HEK293T (cell line): ENCODE measurements at regions not wholly inside any gene's neighbourhood (a gene's known extent, or its start where the extent isn't known, plus 50 kb on each side); places are given as distances from the start of the nearest gene placed in this dataset.
"Not testable (repeated sequence)": the region's sequence is repeated elsewhere in the genome, so short reads cannot be mapped to it uniquely, and the experiment has no call there.

ENCODE experiments used
- CTCF ChIA-PET: fragments of 350-600 bp; formaldehyde crosslinking; extraction: SDS; loops from one replicate; lab custom pipeline; 2021; ENCODE audit warnings: antibody characterized with exemption, inconsistent platforms; lab: Yijun Ruan, JAX
- POLR2A ChIA-PET: fragments of 350-600 bp; formaldehyde crosslinking; extraction: SDS; loops from one replicate; lab custom pipeline; 2020; ENCODE audit warnings: antibody characterized with exemption, inconsistent platforms; lab: Yijun Ruan, JAX
- DNase-seq: peaks from one replicate; pipeline ENCODE4 v3.0.0; 2012; ENCODE audit warnings: mixed read lengths; ENCODE audit errors: extremely low spot score
- ARNT ChIP-seq: fragments of 450-650 bp; IDR thresholded peaks from 2 replicates; pipeline ENCODE4 v1.6.1; 2017; ENCODE audit warnings: mild to moderate bottlenecking
- BHLHE40 ChIP-seq: fragments of 450-650 bp; IDR thresholded peaks from 2 replicates; pipeline ENCODE4 v1.6.1; 2016; ENCODE audit warnings: mild to moderate bottlenecking, moderate library complexity, borderline replicate concordance
- CTBP1 ChIP-seq: fragments of 450-650 bp; IDR thresholded peaks from 2 replicates; pipeline ENCODE4 v1.6.1; 2016; ENCODE audit warnings: borderline replicate concordance
- ELF4 ChIP-seq: fragments of 450-650 bp; IDR thresholded peaks from 2 replicates; pipeline ENCODE4 v1.6.1; 2017; ENCODE audit warnings: antibody characterized with exemption
- FOXA1 ChIP-seq: fragments of 450-650 bp; IDR thresholded peaks from 2 replicates; pipeline ENCODE4 v1.6.1; 2016; ENCODE audit warnings: mild to moderate bottlenecking
- FOXK2 ChIP-seq: fragments of 450-650 bp; IDR thresholded peaks from 2 replicates; pipeline ENCODE4 v1.6.1; 2016; ENCODE audit warnings: mild to moderate bottlenecking
- FOXM1 ChIP-seq: fragments of 450-650 bp; IDR thresholded peaks from 2 replicates; pipeline ENCODE4 v1.6.1; 2017; ENCODE audit warnings: mild to moderate bottlenecking, borderline replicate concordance
- HDGF ChIP-seq: fragments of 450-650 bp; IDR thresholded peaks from 2 replicates; pipeline ENCODE4 v1.6.1; 2017; ENCODE audit warnings: antibody characterized with exemption, borderline replicate concordance
- L3MBTL2 ChIP-seq: fragments of 450-650 bp; conservative IDR thresholded peaks from 2 replicates; pipeline ENCODE4 v1.6.1; 2016; ENCODE audit warnings: mild to moderate bottlenecking
- LEF1 ChIP-seq: fragments of 450-650 bp; IDR thresholded peaks from 2 replicates; pipeline ENCODE4 v1.6.1; 2017; ENCODE audit warnings: mild to moderate bottlenecking, borderline replicate concordance
- NFRKB ChIP-seq: fragments of 450-650 bp; IDR thresholded peaks from 2 replicates; pipeline ENCODE4 v1.6.1; 2016; ENCODE audit warnings: mild to moderate bottlenecking, moderate library complexity
- PKNOX1 ChIP-seq: fragments of 450-650 bp; IDR thresholded peaks from 2 replicates; pipeline ENCODE4 v1.6.1; 2016
- SP1 ChIP-seq: fragments of 450-650 bp; IDR thresholded peaks from 2 replicates; pipeline ENCODE4 v1.6.1; 2017
- SUZ12 ChIP-seq: fragments of 450-650 bp; IDR thresholded peaks from 2 replicates; pipeline ENCODE4 v1.6.1; 2016; ENCODE audit warnings: mild to moderate bottlenecking
- TARDBP ChIP-seq: fragments of 450-650 bp; IDR thresholded peaks from 2 replicates; pipeline ENCODE4 v1.6.1; 2016
- ZNF384 ChIP-seq: fragments of 450-650 bp; IDR thresholded peaks from 2 replicates; pipeline ENCODE4 v1.6.1; 2016

GRCh38 chr9:126166866-126167265 lies 159.8 kb upstream of the MVB12B start:
- ChIA-PET POLR2A (no interaction called here), CTCF (no interaction called here)
- DNase-seq: no peak
- TF ChIP-seq ARNT: no peak
- TF ChIP-seq NFRKB: no peak
- no peak for TF ChIP-seq LEF1
- TF ChIP-seq CTBP1: no peak
- no peak for TF ChIP-seq ELF4
- TF ChIP-seq FOXA1: no peak

GRCh38 chr9:126169736-126170135 lies 156.9 kb upstream of the MVB12B start:
- ChIA-PET POLR2A (no interaction called here), CTCF (no interaction called here)
- DNase-seq: peak; percentile 4
- no peak for TF ChIP-seq ARNT
- no peak for TF ChIP-seq L3MBTL2
- TF ChIP-seq BHLHE40: no peak
- no peak for TF ChIP-seq TARDBP
- no peak for TF ChIP-seq FOXA1
- no peak for TF ChIP-seq PKNOX1
- TF ChIP-seq SP1: no peak

GRCh38 chr9:126170286-126170823 lies 156.3 kb upstream of the MVB12B start:
- CTCF ChIA-PET: no interaction called here
- POLR2A ChIA-PET: no interaction called here
- peak; percentile 3 for DNase-seq
- TF ChIP-seq ELF4: no peak

- POLR2A ChIA-PET: interaction anchor here (0.7 kb wide), 1 partner anchor 261 kb away, joined by 3 read pairs; no protein-coding TSS in a partner anchor
- TF ChIP-seq FOXK2 (no peak), NFRKB (no peak)
- CTCF ChIA-PET: no interaction called here
- no peak for DNase-seq
Observed at GRCh38 chr9:126171641-126172040, 155.0 kb upstream of the MVB12B start.

GRCh38 chr9:126173401-126173800 lies 153.2 kb upstream of the MVB12B start:
- ChIA-PET POLR2A (no interaction called here), CTCF (no interaction called here)
- no peak for DNase-seq
- no peak for TF ChIP-seq LEF1

GRCh38 chr9:126173929-126174328 lies 152.7 kb upstream of the MVB12B start:
- ChIA-PET CTCF (no interaction called here), POLR2A (no interaction called here)
- DNase-seq: no peak
- no peak for TF ChIP-seq L3MBTL2
- TF ChIP-seq CTBP1: no peak
- TF ChIP-seq SUZ12: no peak
- TF ChIP-seq ZNF384: no peak
- TF ChIP-seq FOXK2: no peak
- TF ChIP-seq FOXM1: no peak
- TF ChIP-seq BHLHE40: no peak
- TF ChIP-seq SP1: no peak

GRCh38 chr9:126183266-126183665 lies 143.4 kb upstream of the MVB12B start:
- CTCF ChIA-PET: no interaction called here
- no peak for TF ChIP-seq PKNOX1
- TF ChIP-seq SUZ12: no peak
- no peak for TF ChIP-seq CTBP1
- TF ChIP-seq ZNF384: no peak
- TF ChIP-seq LEF1: no peak
- no peak for TF ChIP-seq L3MBTL2
- no peak for TF ChIP-seq NFRKB
- TF ChIP-seq BHLHE40: no peak
- no peak for TF ChIP-seq TARDBP
- no peak for TF ChIP-seq HDGF
- no peak for TF ChIP-seq FOXA1
- DNase-seq: no peak
- POLR2A ChIA-PET: no interaction called here

- CTCF ChIA-PET: interaction anchor here (0.6 kb wide), 1 partner anchor 441 kb away, joined by 3 read pairs; no protein-coding TSS in a partner anchor
- POLR2A ChIA-PET, DNase-seq: not testable (repeated sequence)
Observed at GRCh38 chr9:126190994-126191393, 135.6 kb upstream of the MVB12B start.

- ChIA-PET CTCF (no interaction called here), POLR2A (no interaction called here)
- TF ChIP-seq LEF1 (no peak), HDGF (no peak), TARDBP (no peak), FOXM1 (no peak), SUZ12 (no peak), ARNT (no peak), NFRKB (no peak), SP1 (no peak), ZNF384 (no peak), FOXK2 (no peak)
- no peak for DNase-seq
Observed at GRCh38 chr9:126198854-126199253, 127.8 kb upstream of the MVB12B start.
